GM12878 (cell line): ENCODE measurements at regions not wholly inside any gene's neighbourhood (a gene's known extent, or its start where the extent isn't known, plus 50 kb on each side); places are given as distances from the start of the nearest gene placed in this dataset.

Experiments used
- ATAC-seq: fragments of 200-7000 bp; cut with Tn5 transposase; 3 replicates; pipeline ENCODE4 v1.9.1; 2020; ENCODE audit warnings: mild to moderate bottlenecking, moderate library complexity
- BruUV-seq: library from RNA; stranded (reverse); fragments of 400-500 nt; replicated peaks from 2 replicates; lab custom pipeline; 2021; lab: Mats Ljungman, UMichigan
- CTCF ChIA-PET: fragments of 300-600 bp; sonication (Branson Sonifier 250); formaldehyde crosslinking; extraction: SDS; loops from one replicate; lab custom pipeline; 2021; ENCODE audit warnings: inconsistent platforms; lab: Yijun Ruan, JAX
- POLR2A ChIA-PET: fragments of 350-600 bp; formaldehyde crosslinking; extraction: SDS; loops from one replicate; lab custom pipeline; 2021; ENCODE audit warnings: inconsistent platforms; lab: Charles Lee
- RAD21 ChIA-PET: fragments of 300-600 bp; sonication (Branson Sonifier 250); formaldehyde crosslinking; loops from one replicate; lab custom pipeline; 2023; ENCODE audit warnings: antibody characterized with exemption; ENCODE audit not compliant: unreplicated experiment; lab: Charles Lee
- SMC1A ChIA-PET: fragments of 300-600 bp; sonication (Branson Sonifier 250); formaldehyde crosslinking; loops from one replicate; lab custom pipeline; 2023; ENCODE audit not compliant: unreplicated experiment, uncharacterized antibody; lab: Charles Lee
- DNase-seq: peaks from one replicate; pipeline ENCODE4 v3.0.0-alpha.2; 2011; ENCODE audit warnings: low read depth, low spot score
- FAIRE-seq: peaks from 3 replicates; lab custom pipeline; 2011; peaks lifted over from hg19 to GRCh38; lab: Jason Lieb, UNC
- H2AFZ ChIP-seq: 2 replicates; pipeline ENCODE4 v1.6.0; 2011; ENCODE audit warnings: low read depth, low read length, control low read depth; ENCODE audit not compliant: control insufficient read depth
- H3K27ac ChIP-seq: 2 replicates; pipeline ENCODE4 v1.5.1; 2011; ENCODE audit warnings: control low read depth; ENCODE audit not compliant: control insufficient read depth, insufficient read depth
- H3K27me3 ChIP-seq, 2 experiments: replicated peaks in 1 of 2; 2 replicates each; pipeline versions ENCODE4 v1.6.0 to v1.6.1; 2011; ENCODE audit warnings: low read length in 1 of 2; ENCODE audit not compliant: control insufficient read depth in 2 of 2, insufficient read depth in 2 of 2
- H3K36me3 ChIP-seq, 2 experiments: 2 replicates each; pipeline ENCODE4 v1.5.1; 2011; ENCODE audit warnings: low read length in 1 of 2; ENCODE audit not compliant: control insufficient read depth in 2 of 2, insufficient read depth in 2 of 2
- H3K4me1 ChIP-seq: 2 replicates; pipeline ENCODE4 v1.6.1; 2011; ENCODE audit warnings: mild to moderate bottlenecking, low read length, moderate library complexity, mixed read lengths; ENCODE audit not compliant: control insufficient read depth, insufficient read depth
- H3K4me2 ChIP-seq: 2 replicates; pipeline ENCODE4 v1.6.0; 2011; ENCODE audit warnings: control low read depth; ENCODE audit not compliant: control insufficient read depth, insufficient read depth
- H3K4me3 ChIP-seq: fragments of 200-600 bp; sonication (generic); 2 replicates; pipeline ENCODE4 v1.5.1; 2016
- H3K79me2 ChIP-seq: 2 replicates; pipeline ENCODE4 v1.6.0; 2011; ENCODE audit warnings: low read length; ENCODE audit not compliant: control insufficient read depth, insufficient read depth
- H3K9ac ChIP-seq: 2 replicates; pipeline ENCODE4 v1.8.0; 2011; ENCODE audit warnings: low read length, control low read depth, mixed read lengths; ENCODE audit not compliant: control insufficient read depth, insufficient read depth
- H3K9me3 ChIP-seq: replicated peaks from 3 replicates; pipeline ENCODE4 v1.5.1; 2011; ENCODE audit warnings: mild to moderate bottlenecking, low read length; ENCODE audit not compliant: control insufficient read depth, insufficient read depth
- H4K20me1 ChIP-seq: 2 replicates; pipeline ENCODE4 v1.6.0; 2011; ENCODE audit not compliant: control insufficient read depth, insufficient read depth
- FOS ChIP-seq: IDR thresholded peaks from 3 replicates; pipeline ENCODE4 v1.6.1; 2011; ENCODE audit warnings: borderline replicate concordance; ENCODE audit not compliant: insufficient read length; ENCODE audit errors: extremely low read depth
- HSF1 ChIP-seq: fragments of 150-350 bp; IDR thresholded peaks from 2 replicates; pipeline ENCODE4 v1.6.1; 2014; ENCODE audit warnings: mild to moderate bottlenecking, low read depth, low read length
- PAX5 ChIP-seq: IDR thresholded peaks from 2 replicates; pipeline ENCODE4 v1.6.1; 2011; ENCODE audit warnings: low read depth, low read length, borderline replicate concordance
- PAX8 ChIP-seq: fragments of 450-650 bp; IDR thresholded peaks from 2 replicates; pipeline ENCODE4 v1.6.1; 2017; ENCODE audit warnings: mild to moderate bottlenecking, moderate library complexity
- PML ChIP-seq: IDR thresholded peaks from 2 replicates; pipeline ENCODE4 v1.6.1; 2012; ENCODE audit warnings: low read length, inconsistent platforms
- SREBF1 ChIP-seq: IDR thresholded peaks from 2 replicates; pipeline ENCODE4 v1.6.1; 2012; ENCODE audit warnings: mild to moderate bottlenecking, low read length
- TBL1XR1 ChIP-seq: IDR thresholded peaks from 2 replicates; pipeline ENCODE4 v1.6.1; 2012; ENCODE audit warnings: low read depth, low read length, improper control_type of control experiment
- ZBTB33 ChIP-seq: fragments of 450-650 bp; IDR thresholded peaks from 2 replicates; pipeline ENCODE4 v1.6.1; 2017; ENCODE audit warnings: mild to moderate bottlenecking
- ZNF217 ChIP-seq: fragments of 450-650 bp; IDR thresholded peaks from 2 replicates; pipeline ENCODE4 v1.6.1; 2017; ENCODE audit warnings: antibody characterized with exemption, mild to moderate bottlenecking
- WGBS: methylation state at CpG from one replicate; pipeline ENCODE4 v1.1.6; 2016; ENCODE audit warnings: low lambda C conversion rate; ENCODE audit not compliant: insufficient replicate concordance, insufficient coverage; ENCODE audit errors: missing lambda C conversion rate; 5-methylcytosine and 5-hydroxymethylcytosine counted together
- in situ Hi-C: fragments of 300-500 bp; cut with MboI; formaldehyde crosslinking; loops from 9 replicates; pipeline ENCODE4 v1.14.3; 2018; ENCODE audit warnings: mixed read lengths
- intact Hi-C: fragments of 100-400 bp; cut with micrococcal nuclease; formaldehyde crosslinking; loops from one replicate; pipeline ENCODE4 v1.14.2; 2022; ENCODE audit not compliant: unreplicated experiment
- TF ChIP-seq, protein P1 (sequence below): fragments of 450-650 bp; conservative IDR thresholded peaks from 2 replicates; pipeline ENCODE4 v1.6.1; 2017; ENCODE audit warnings: mild to moderate bottlenecking, moderate library complexity

DNA sequence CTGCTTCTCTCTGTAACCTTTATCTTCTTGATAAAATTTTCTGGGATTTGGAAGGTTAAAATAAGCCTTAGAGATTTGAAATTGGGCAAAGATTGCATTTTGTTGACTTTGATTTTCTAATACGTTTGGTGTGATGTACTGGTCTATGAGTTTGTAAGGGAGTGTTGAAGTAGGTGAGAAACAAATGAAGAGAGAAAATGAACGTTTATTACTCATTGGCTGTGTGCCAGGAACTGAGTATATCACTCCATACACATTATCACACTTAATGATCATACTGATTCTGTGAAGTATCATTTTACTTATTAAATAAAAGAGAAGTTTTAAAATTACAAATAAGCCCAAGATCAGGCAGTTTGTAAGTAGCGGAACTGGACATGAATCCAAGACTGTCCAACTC lies 795.1 kb upstream of the ZEB2 start:
- ChIA-PET POLR2A (no interaction called here), SMC1A (no interaction called here)
- H3K27me3 ChIP-seq, result no peaks in the 10 kb centered on the region
- FAIRE-seq, result no peak
- H2AFZ ChIP-seq, result no peak overlapping the region
- H3K9ac ChIP-seq, result no peak overlapping the region
- H3K4me1 ChIP-seq, result no peaks in the 10 kb centered on the region
- DNase-seq, result no peak
- H3K4me2 ChIP-seq, result no peak overlapping the region
- no peaks in the 10 kb centered on the region for H3K79me2 ChIP-seq
- H4K20me1 ChIP-seq, result no peaks in the 10 kb centered on the region
- intact Hi-C loops, result no loop called here
- H3K4me3 ChIP-seq, result no peak overlapping the region
- in situ Hi-C loops, result no loop called here
- H3K27ac ChIP-seq, result no peak overlapping the region
- TF ChIP-seq PAX8 (no peak), TBL1XR1 (no peak), FOS (no peak)
- TF ChIP-seq, all 136 proteins: peak for 0
- WGBS, result 32% methylated on average over 3 of the region's 3 CpGs
- H3K9me3 ChIP-seq, result no peaks in the 10 kb centered on the region
- H3K36me3 ChIP-seq, result no peaks in the 10 kb centered on the region
- ATAC-seq, result no peak
- RAD21 ChIA-PET, result no interaction called here
- CTCF ChIA-PET, result no interaction called here
- no TSS peak for BruUV-seq

- in situ Hi-C loops (no loop called here), intact Hi-C loops (no loop called here)
- RAD21 ChIA-PET, result no interaction called here
- Histone ChIP-seq H3K4me2 (no peak overlapping the region), H3K27ac (no peak overlapping the region), H3K9me3 (no peaks in the 10 kb centered on the region), H3K27me3 (no peaks in the 10 kb centered on the region), H3K36me3 (no peaks in the 10 kb centered on the region), H4K20me1 (no peaks in the 10 kb centered on the region), H3K4me3 (no peak overlapping the region), H3K79me2 (no peaks in the 10 kb centered on the region), H3K9ac (no peak overlapping the region), H3K4me1 (no peaks in the 10 kb centered on the region), H2AFZ (no peak overlapping the region)
- DNase-seq (no peak), ATAC-seq (no peak), FAIRE-seq (no peak)
- WGBS, result 12% methylated on average over 3 of the region's 3 CpGs
- POLR2A ChIA-PET, result no interaction called here
- SMC1A ChIA-PET, result no interaction called here
- BruUV-seq, result no TSS peak
- CTCF ChIA-PET, result interaction anchor here (0.8 kb wide), 1 partner anchor 15 kb away, joined by 3 read pairs; no protein-coding TSS in a partner anchor
- TF ChIP-seq, protein P1, sequence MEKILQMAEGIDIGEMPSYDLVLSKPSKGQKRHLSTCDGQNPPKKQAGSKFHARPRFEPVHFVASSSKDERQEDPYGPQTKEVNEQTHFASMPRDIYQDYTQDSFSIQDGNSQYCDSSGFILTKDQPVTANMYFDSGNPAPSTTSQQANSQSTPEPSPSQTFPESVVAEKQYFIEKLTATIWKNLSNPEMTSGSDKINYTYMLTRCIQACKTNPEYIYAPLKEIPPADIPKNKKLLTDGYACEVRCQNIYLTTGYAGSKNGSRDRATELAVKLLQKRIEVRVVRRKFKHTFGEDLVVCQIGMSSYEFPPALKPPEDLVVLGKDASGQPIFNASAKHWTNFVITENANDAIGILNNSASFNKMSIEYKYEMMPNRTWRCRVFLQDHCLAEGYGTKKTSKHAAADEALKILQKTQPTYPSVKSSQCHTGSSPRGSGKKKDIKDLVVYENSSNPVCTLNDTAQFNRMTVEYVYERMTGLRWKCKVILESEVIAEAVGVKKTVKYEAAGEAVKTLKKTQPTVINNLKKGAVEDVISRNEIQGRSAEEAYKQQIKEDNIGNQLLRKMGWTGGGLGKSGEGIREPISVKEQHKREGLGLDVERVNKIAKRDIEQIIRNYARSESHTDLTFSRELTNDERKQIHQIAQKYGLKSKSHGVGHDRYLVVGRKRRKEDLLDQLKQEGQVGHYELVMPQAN, result no peak
- TF ChIP-seq TBL1XR1 (no peak), ZBTB33 (no peak), HSF1 (no peak), PML (no peak), SREBF1 (no peak), PAX5 (no peak), ZNF217 (no peak)
These were observed 794.3 kb upstream of the ZEB2 start for GRCh38 chr2:145314119-145314633.
